ENCODE measurements at regions not wholly inside any gene's neighbourhood (a gene's known extent, or its start where the extent isn't known, plus 50 kb on each side); places are given as distances from the start of the nearest gene placed in this dataset.

DNA sequence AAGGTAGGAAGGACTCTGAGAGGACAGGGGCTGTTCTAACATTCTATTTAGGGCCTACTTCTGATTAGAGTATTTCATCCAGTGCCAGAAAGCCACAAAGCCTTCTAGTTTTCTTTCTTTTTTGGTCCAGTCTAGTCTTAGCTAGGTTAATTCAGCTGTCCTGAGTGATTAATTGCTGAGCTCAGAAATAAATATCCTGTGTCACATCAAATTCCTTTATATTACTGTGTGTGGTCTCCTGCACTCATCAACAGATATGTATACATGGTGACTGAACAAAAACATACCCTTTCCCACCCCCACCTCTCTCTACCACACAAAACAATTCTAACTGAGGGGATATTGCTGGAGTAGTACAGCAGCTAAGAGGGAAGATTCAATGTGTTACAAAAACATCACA, 601.5 kb upstream of the NRSN1 start:
- Mint-ChIP-seq H3K4me1 (ENCODE audit: unreplicated experiment) (peaks cover 40% of the 10 kb centered on the region), H3K27ac (ENCODE audit: unreplicated experiment) (peak overlapping the region; percentile 95)

DNA sequence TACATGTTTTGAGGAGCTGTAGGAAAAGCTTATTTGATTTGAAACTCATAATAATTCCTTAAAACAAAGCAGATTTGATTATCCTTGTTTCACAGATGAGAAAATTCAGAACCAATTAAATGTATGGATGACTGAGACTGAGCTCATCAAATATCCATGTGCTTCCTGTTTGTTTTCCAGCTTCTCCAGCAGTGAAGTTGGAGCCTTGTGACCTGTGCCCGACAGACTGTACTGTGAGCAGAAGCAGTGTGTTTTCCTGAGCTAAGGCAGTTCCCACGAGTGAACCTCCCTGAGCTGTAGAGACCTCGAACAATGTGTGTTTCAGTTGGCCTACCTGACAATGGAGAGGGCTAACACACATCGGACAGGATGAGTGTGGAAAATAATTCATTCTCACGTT, 599.5 kb upstream of the NRSN1 start:
- peaks cover 8% of the 10 kb centered on the region for H3K36me3 Mint-ChIP-seq (ENCODE audit: low read depth, unreplicated experiment)
- peak overlapping the region; percentile 89 for H3K27ac Mint-ChIP-seq (ENCODE audit: unreplicated experiment)
- DNase-seq (ENCODE audit: low spot score), result peak; percentile 8
- H3K4me1 Mint-ChIP-seq (ENCODE audit: unreplicated experiment), result peaks cover 40% of the 10 kb centered on the region
- peak overlapping the region; percentile 3 for H3K4me3 Mint-ChIP-seq (ENCODE audit: unreplicated experiment)
- H3K9me3 Mint-ChIP-seq (ENCODE audit: unreplicated experiment), result no peaks in the 10 kb centered on the region
- peaks cover 1% of the 10 kb centered on the region for H3K27me3 Mint-ChIP-seq (ENCODE audit: unreplicated experiment)
- TF ChIP-seq, protein P1, sequence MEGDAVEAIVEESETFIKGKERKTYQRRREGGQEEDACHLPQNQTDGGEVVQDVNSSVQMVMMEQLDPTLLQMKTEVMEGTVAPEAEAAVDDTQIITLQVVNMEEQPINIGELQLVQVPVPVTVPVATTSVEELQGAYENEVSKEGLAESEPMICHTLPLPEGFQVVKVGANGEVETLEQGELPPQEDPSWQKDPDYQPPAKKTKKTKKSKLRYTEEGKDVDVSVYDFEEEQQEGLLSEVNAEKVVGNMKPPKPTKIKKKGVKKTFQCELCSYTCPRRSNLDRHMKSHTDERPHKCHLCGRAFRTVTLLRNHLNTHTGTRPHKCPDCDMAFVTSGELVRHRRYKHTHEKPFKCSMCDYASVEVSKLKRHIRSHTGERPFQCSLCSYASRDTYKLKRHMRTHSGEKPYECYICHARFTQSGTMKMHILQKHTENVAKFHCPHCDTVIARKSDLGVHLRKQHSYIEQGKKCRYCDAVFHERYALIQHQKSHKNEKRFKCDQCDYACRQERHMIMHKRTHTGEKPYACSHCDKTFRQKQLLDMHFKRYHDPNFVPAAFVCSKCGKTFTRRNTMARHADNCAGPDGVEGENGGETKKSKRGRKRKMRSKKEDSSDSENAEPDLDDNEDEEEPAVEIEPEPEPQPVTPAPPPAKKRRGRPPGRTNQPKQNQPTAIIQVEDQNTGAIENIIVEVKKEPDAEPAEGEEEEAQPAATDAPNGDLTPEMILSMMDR (IDR thresholded peaks at IDR 0.05; ENCODE audit: unreplicated experiment), result no peak

More for the DNA sequence above, 601.5 kb upstream of the NRSN1 start:
- H3K27me3 Mint-ChIP-seq (ENCODE audit: unreplicated experiment), result peaks cover 1% of the 10 kb centered on the region
- no peak for DNase-seq (ENCODE audit: low spot score)
- TF ChIP-seq, protein P1 (IDR thresholded peaks at IDR 0.05; ENCODE audit: unreplicated experiment), result no peak
- H3K36me3 Mint-ChIP-seq (ENCODE audit: low read depth, unreplicated experiment), result peaks cover 8% of the 10 kb centered on the region
- no peaks in the 10 kb centered on the region for H3K9me3 Mint-ChIP-seq (ENCODE audit: unreplicated experiment)
- H3K4me3 Mint-ChIP-seq (ENCODE audit: unreplicated experiment), result peak overlapping the region; percentile 87

DNA sequence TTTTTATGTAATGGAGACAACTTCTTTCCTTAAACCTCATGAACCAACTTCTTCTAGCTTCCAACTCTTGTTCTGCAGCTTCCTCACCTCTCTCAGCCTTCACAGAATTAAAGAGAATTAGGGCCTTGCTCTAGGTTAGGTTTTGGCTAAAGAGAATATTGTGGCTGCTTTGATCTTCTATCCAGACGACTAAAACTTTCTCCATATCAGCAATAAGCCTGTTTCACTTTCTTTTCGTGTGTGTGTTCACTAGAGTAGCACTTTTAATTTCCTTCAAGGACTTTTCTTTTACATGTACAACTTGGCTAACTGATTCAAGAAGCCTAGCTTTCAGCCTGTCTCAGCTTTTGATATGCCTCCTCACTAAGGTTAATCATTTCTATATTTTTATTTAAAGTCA, 596.1 kb upstream of the NRSN1 start:
- H3K4me3 Mint-ChIP-seq (ENCODE audit: unreplicated experiment), result no peak overlapping the region
- peaks cover 14% of the 10 kb centered on the region for H3K36me3 Mint-ChIP-seq (ENCODE audit: low read depth, unreplicated experiment)
- TF ChIP-seq, protein P1 (IDR thresholded peaks at IDR 0.05; ENCODE audit: unreplicated experiment), result no peak
- peaks cover 39% of the 10 kb centered on the region for H3K4me1 Mint-ChIP-seq (ENCODE audit: unreplicated experiment)
- no peak overlapping the region for H3K27ac Mint-ChIP-seq (ENCODE audit: unreplicated experiment)
- no peaks in the 10 kb centered on the region for H3K27me3 Mint-ChIP-seq (ENCODE audit: unreplicated experiment)
- no peaks in the 10 kb centered on the region for H3K9me3 Mint-ChIP-seq (ENCODE audit: unreplicated experiment)
- DNase-seq (ENCODE audit: low spot score), result no peak

DNA sequence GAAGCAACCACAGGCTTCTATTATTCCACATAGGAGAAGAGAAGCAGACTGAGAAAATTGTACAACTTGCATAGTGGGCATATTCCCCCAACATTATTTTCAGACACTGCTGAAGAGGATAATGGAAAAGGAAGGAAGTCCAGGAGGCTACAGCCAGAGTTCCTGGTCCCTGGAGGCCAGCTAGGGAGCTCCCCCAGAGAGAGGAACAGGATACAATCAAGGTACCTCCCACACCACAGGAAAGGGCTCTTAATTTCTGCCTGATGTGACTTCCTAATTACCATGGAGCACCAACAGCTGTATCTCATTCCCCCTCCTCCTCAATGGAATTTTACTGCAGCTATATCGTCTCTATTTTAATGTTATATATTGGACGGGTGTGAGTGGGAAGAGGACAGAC, 594.3 kb upstream of the NRSN1 start:
- Mint-ChIP-seq H3K4me3 (ENCODE audit: unreplicated experiment) (no peak overlapping the region), H3K36me3 (ENCODE audit: low read depth, unreplicated experiment) (peaks cover 14% of the 10 kb centered on the region), H3K9me3 (ENCODE audit: unreplicated experiment) (no peaks in the 10 kb centered on the region), H3K27ac (ENCODE audit: unreplicated experiment) (no peak overlapping the region), H3K4me1 (ENCODE audit: unreplicated experiment) (peaks cover 26% of the 10 kb centered on the region), H3K27me3 (ENCODE audit: unreplicated experiment) (no peaks in the 10 kb centered on the region)
- TF ChIP-seq, protein P1 (IDR thresholded peaks at IDR 0.05; ENCODE audit: unreplicated experiment), result no peak
- no peak for DNase-seq (ENCODE audit: low spot score)

DNA sequence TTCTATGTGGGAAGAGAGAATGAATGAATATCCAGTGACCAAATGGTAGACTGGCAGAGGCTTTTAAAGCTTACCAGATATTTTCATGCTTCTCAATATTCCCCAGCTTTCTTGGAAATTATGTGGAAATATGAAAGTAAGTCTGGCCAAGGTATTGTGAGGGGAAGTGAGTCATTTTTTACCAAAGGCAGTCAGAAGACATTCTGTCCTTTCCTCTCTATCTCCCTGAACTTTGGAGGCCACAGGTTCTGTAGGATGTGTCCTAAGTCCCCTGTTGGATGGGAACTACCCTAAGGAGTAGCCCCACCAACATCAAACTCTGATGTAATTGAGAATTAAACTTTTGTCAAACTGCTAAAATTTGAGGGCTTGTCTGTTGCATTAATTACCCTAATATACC, 593.8 kb upstream of the NRSN1 start:
- Mint-ChIP-seq H3K4me1 (ENCODE audit: unreplicated experiment) (peaks cover 23% of the 10 kb centered on the region), H3K4me3 (ENCODE audit: unreplicated experiment) (no peak overlapping the region), H3K9me3 (ENCODE audit: unreplicated experiment) (no peaks in the 10 kb centered on the region), H3K27ac (ENCODE audit: unreplicated experiment) (no peak overlapping the region), H3K27me3 (ENCODE audit: unreplicated experiment) (no peaks in the 10 kb centered on the region), H3K36me3 (ENCODE audit: low read depth, unreplicated experiment) (peaks cover 9% of the 10 kb centered on the region)
- TF ChIP-seq, protein P1 (IDR thresholded peaks at IDR 0.05; ENCODE audit: unreplicated experiment), result no peak
- no peak for DNase-seq (ENCODE audit: low spot score)
